ENCODE measurements at regions not wholly inside any gene's neighbourhood (a gene's known extent, or its start where the extent isn't known, plus 50 kb on each side); places are given as distances from the start of the nearest gene placed in this dataset.

DNA sequence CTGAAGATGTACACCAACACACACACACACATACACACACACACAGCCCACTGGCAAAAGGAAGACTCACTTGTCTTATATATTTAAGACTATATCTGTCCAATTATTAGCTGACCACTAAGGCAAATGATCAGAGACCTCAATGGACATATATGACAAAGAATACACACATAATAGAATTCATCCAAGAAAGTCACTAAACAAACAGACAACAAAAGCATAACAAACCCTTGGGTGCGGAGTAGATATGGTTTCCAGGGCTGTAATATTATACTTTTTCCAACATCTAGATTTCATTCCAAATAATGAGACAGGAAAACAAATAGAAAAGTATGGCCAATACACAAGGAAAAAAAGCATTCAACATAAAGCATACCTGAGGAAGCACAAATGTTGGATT, 72.3 kb upstream of the PRICKLE2 start:
- TF ChIP-seq, protein P1, sequence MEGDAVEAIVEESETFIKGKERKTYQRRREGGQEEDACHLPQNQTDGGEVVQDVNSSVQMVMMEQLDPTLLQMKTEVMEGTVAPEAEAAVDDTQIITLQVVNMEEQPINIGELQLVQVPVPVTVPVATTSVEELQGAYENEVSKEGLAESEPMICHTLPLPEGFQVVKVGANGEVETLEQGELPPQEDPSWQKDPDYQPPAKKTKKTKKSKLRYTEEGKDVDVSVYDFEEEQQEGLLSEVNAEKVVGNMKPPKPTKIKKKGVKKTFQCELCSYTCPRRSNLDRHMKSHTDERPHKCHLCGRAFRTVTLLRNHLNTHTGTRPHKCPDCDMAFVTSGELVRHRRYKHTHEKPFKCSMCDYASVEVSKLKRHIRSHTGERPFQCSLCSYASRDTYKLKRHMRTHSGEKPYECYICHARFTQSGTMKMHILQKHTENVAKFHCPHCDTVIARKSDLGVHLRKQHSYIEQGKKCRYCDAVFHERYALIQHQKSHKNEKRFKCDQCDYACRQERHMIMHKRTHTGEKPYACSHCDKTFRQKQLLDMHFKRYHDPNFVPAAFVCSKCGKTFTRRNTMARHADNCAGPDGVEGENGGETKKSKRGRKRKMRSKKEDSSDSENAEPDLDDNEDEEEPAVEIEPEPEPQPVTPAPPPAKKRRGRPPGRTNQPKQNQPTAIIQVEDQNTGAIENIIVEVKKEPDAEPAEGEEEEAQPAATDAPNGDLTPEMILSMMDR (IDR thresholded peaks at IDR 0.05), result no peak
- no peak for TF ChIP-seq POLR2A (IDR thresholded peaks at IDR 0.05)
